Panc1 (cell line): ENCODE measurements at regions not wholly inside any gene's neighbourhood (a gene's known extent, or its start where the extent isn't known, plus 50 kb on each side); places are given as distances from the start of the nearest gene placed in this dataset.

Source experiments
- ATAC-seq: fragments of 200-7000 bp; cut with Tn5 transposase; 2 replicates; pipeline ENCODE4 v1.9.1; 2020; ENCODE audit warnings: mild to moderate bottlenecking, moderate library complexity
- BruUV-seq: library from RNA; stranded (reverse); fragments of 400-500 nt; replicated peaks from 2 replicates; lab custom pipeline; 2021; lab: Mats Ljungman, UMichigan
- CTCF ChIA-PET: fragments of 300-600 bp; sonication (Branson Sonifier 250); formaldehyde crosslinking; loops from one replicate; lab custom pipeline; 2022; ENCODE audit warnings: antibody characterized with exemption; lab: Charles Lee
- POLR2A ChIA-PET: fragments of 300-600 bp; sonication (Branson Sonifier 250); formaldehyde crosslinking; loops from one replicate; lab custom pipeline; 2022; ENCODE audit warnings: antibody characterized with exemption; lab: Charles Lee
- DNase-seq: peaks from one replicate; pipeline ENCODE4 v3.0.0-alpha.2; 2010; ENCODE audit warnings: low read depth, low spot score
- H3K27ac ChIP-seq: 2 replicates; pipeline ENCODE4 v1.5.1; 2011; ENCODE audit warnings: mild to moderate bottlenecking, low read length, inconsistent platforms
- H3K27me3 ChIP-seq: fragments of 200-500 bp; sonication (Bioruptor generic); 2 replicates; pipeline ENCODE4 v1.6.0; 2014; ENCODE audit warnings: low read length, inconsistent platforms; ENCODE audit not compliant: control insufficient read depth, insufficient read depth
- H3K36me3 ChIP-seq: fragments of 200-500 bp; sonication (Bioruptor generic); 2 replicates; pipeline ENCODE4 v1.5.1; 2014; ENCODE audit warnings: inconsistent platforms, mild to moderate bottlenecking, low read length, moderate library complexity; ENCODE audit not compliant: control insufficient read depth, insufficient read depth
- H3K4me1 ChIP-seq: 2 replicates; pipeline ENCODE4 v1.5.1; 2011; ENCODE audit warnings: inconsistent platforms, mild to moderate bottlenecking, low read length, moderate library complexity; ENCODE audit not compliant: control insufficient read depth, insufficient read depth
- H3K4me3 ChIP-seq, 2 experiments: 2 replicates each; pipeline ENCODE4 v1.5.1; 2011 to 2012; ENCODE audit warnings: low read depth in 2 of 2, low read length in 2 of 2, mild to moderate bottlenecking in 2 of 2, inconsistent platforms in 1 of 2, moderate library complexity in 1 of 2
- H3K9me3 ChIP-seq: fragments of 200-500 bp; sonication (Bioruptor generic); 2 replicates; pipeline ENCODE4 v1.5.1; 2014; ENCODE audit warnings: low read depth, mild to moderate bottlenecking, inconsistent platforms, low read length, moderate library complexity; ENCODE audit not compliant: control insufficient read depth, insufficient read depth
- POLR2AphosphoS5 ChIP-seq: IDR thresholded peaks from 2 replicates; pipeline ENCODE4 v1.6.1; 2012; ENCODE audit warnings: mild to moderate bottlenecking, low read depth, low read length, moderate library complexity
- SIN3A ChIP-seq: IDR thresholded peaks from 2 replicates; pipeline ENCODE4 v1.6.1; 2012; ENCODE audit warnings: low read depth, mild to moderate bottlenecking, low read length, moderate library complexity, borderline replicate concordance; ENCODE audit not compliant: insufficient read depth
- TCF7L2 ChIP-seq: IDR thresholded peaks from 2 replicates; pipeline ENCODE4 v1.6.1; 2011; ENCODE audit warnings: mild to moderate bottlenecking, low read depth, low read length, inconsistent platforms
- in situ Hi-C: cut with HindIII; loops from 2 replicates; pipeline ENCODE4 v1.10.0; 2016; ENCODE audit warnings: low sequenced_read_pairs, low pct_unique_long_range_greater_than_20kb
- intact Hi-C: fragments of 100-400 bp; cut with micrococcal nuclease; formaldehyde crosslinking; loops from one replicate; pipeline ENCODE4 v1.10.0; 2022; ENCODE audit not compliant: unreplicated experiment
- TF ChIP-seq, protein P1 (sequence below): fragments of 450-650 bp; IDR thresholded peaks from 2 replicates; pipeline ENCODE4 v1.5.1; 2017; ENCODE audit warnings: mild to moderate bottlenecking
- TF ChIP-seq, protein P2 (sequence below), 2 experiments: IDR thresholded peaks; 2 replicates each; pipeline ENCODE4 v1.6.1; 2011 to 2012; ENCODE audit warnings: low read depth in 2 of 2, control low read depth in 1 of 2, low read length in 1 of 2, mild to moderate bottlenecking in 1 of 2, moderate library complexity in 1 of 2; ENCODE audit not compliant: insufficient read depth in 1 of 2

DNA sequence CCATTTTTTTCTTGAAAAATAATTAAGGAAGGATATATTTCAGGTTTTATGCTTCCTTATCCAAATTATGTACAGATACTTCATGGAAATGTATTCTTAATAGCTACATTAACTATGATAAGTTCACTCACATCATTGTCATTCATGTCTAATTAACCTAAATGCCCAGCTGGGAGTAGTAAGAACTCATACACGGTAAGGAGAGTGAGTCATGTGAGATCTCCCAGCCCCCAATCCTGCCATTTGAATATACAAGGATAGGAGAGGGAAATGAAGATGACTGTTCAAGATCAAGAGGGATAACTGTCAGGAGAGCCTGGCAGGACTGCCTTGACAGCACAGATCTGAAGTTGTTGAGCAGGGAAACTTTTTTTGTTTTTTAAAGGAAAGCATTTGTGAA, 343.4 kb upstream of the USP15 start:
- no peak overlapping the region for H3K27ac ChIP-seq
- ChIA-PET CTCF (no interaction called here), POLR2A (no interaction called here)
- no TSS peak for BruUV-seq
- TF ChIP-seq POLR2AphosphoS5 (no peak), TCF7L2 (no peak), SIN3A (no peak)
- TF ChIP-seq, protein P1, sequence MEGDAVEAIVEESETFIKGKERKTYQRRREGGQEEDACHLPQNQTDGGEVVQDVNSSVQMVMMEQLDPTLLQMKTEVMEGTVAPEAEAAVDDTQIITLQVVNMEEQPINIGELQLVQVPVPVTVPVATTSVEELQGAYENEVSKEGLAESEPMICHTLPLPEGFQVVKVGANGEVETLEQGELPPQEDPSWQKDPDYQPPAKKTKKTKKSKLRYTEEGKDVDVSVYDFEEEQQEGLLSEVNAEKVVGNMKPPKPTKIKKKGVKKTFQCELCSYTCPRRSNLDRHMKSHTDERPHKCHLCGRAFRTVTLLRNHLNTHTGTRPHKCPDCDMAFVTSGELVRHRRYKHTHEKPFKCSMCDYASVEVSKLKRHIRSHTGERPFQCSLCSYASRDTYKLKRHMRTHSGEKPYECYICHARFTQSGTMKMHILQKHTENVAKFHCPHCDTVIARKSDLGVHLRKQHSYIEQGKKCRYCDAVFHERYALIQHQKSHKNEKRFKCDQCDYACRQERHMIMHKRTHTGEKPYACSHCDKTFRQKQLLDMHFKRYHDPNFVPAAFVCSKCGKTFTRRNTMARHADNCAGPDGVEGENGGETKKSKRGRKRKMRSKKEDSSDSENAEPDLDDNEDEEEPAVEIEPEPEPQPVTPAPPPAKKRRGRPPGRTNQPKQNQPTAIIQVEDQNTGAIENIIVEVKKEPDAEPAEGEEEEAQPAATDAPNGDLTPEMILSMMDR = no peak
- TF ChIP-seq, protein P2, sequence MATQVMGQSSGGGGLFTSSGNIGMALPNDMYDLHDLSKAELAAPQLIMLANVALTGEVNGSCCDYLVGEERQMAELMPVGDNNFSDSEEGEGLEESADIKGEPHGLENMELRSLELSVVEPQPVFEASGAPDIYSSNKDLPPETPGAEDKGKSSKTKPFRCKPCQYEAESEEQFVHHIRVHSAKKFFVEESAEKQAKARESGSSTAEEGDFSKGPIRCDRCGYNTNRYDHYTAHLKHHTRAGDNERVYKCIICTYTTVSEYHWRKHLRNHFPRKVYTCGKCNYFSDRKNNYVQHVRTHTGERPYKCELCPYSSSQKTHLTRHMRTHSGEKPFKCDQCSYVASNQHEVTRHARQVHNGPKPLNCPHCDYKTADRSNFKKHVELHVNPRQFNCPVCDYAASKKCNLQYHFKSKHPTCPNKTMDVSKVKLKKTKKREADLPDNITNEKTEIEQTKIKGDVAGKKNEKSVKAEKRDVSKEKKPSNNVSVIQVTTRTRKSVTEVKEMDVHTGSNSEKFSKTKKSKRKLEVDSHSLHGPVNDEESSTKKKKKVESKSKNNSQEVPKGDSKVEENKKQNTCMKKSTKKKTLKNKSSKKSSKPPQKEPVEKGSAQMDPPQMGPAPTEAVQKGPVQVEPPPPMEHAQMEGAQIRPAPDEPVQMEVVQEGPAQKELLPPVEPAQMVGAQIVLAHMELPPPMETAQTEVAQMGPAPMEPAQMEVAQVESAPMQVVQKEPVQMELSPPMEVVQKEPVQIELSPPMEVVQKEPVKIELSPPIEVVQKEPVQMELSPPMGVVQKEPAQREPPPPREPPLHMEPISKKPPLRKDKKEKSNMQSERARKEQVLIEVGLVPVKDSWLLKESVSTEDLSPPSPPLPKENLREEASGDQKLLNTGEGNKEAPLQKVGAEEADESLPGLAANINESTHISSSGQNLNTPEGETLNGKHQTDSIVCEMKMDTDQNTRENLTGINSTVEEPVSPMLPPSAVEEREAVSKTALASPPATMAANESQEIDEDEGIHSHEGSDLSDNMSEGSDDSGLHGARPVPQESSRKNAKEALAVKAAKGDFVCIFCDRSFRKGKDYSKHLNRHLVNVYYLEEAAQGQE (IDR thresholded peaks at IDR 0.05; ENCODE audit: insufficient read depth in 1 of 2, low read depth in 2 of 2, low read length in 1 of 2) = no peak
- H3K9me3 ChIP-seq = no peaks in the 10 kb centered on the region
- intact Hi-C loops = no loop called here
- in situ Hi-C loops = no loop called here
- H3K4me3 ChIP-seq = no peak overlapping the region
- H3K27me3 ChIP-seq = no peaks in the 10 kb centered on the region
- DNase-seq = no peak
- H3K36me3 ChIP-seq = no peaks in the 10 kb centered on the region
- H3K4me1 ChIP-seq = no peaks in the 10 kb centered on the region
- ATAC-seq = no peak

DNA sequence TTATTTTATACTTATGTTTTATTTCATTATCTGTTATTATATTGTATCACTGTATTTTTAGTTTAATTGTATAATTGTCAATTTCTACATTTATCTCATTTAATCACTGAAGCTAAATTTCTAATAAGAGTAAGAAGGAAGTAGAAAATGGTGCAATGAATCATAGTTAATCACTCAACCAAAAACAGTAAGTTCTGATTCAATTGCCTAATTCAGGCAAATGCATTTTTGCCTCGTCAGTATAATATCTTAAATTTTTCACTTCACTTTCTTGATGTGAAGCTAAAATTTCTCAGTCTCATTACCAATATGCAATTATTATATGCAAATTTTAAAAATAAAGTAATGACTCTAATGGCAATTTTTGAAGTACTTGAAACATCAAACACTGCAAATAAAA, 340.5 kb upstream of the USP15 start:
- no peak for ATAC-seq
- Histone ChIP-seq H3K27ac (no peak overlapping the region), H3K4me1 (no peaks in the 10 kb centered on the region), H3K4me3 (no peak overlapping the region), H3K9me3 (no peaks in the 10 kb centered on the region), H3K36me3 (no peaks in the 10 kb centered on the region), H3K27me3 (no peaks in the 10 kb centered on the region)
- in situ Hi-C loops = no loop called here
- intact Hi-C loops = no loop called here
- ChIA-PET POLR2A (no interaction called here), CTCF (no interaction called here)
- DNase-seq = no peak
- no TSS peak for BruUV-seq
- TF ChIP-seq POLR2AphosphoS5 = no peak
- TF ChIP-seq, protein P2 (IDR thresholded peaks at IDR 0.05; ENCODE audit: insufficient read depth in 1 of 2, low read depth in 2 of 2, low read length in 1 of 2) = no peak
